ENCODE measurements at regions not wholly inside any gene's neighbourhood (a gene's known extent, or its start where the extent isn't known, plus 50 kb on each side); places are given as distances from the start of the nearest gene placed in this dataset.

DNA sequence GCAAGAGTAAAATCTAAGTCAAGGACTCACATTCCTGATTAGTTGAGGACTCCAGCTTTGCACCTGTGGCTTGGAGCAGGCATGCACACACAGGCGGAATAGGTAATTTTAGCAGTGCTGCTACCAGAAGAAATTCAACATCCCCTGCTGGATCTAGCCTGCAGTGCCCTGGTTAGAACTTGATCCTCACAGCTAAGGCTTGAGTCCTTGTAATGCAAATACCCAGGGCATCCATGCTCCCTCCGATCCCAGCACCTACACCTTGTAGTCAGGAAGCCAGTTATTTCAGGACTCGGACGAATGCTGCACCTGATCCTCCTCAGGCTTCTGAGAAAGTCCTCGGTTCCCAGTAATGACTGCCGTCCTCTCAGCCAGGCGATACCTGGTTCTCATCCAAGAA lies 309.0 kb upstream of the AMIGO2 start:
- FAIRE-seq = no peak
- DNase-seq (ENCODE audit: insufficient read length, low spot score) = no peak
- TF ChIP-seq TAF1 (IDR thresholded peaks at IDR 0.05; ENCODE audit: low read depth, low read length) (no peak), SPI1 (IDR thresholded peaks at IDR 0.05; ENCODE audit: low read depth, low read length) (no peak), PAX5 (IDR thresholded peaks at IDR 0.05; ENCODE audit: insufficient read depth, low read length, severe bottlenecking) (no peak), POLR2A (IDR thresholded peaks at IDR 0.05; ENCODE audit: low read depth, low read length) (no peak), POLR2AphosphoS5 (IDR thresholded peaks at IDR 0.05; ENCODE audit: low read depth, low read length) (no peak), POU2F2 (IDR thresholded peaks at IDR 0.05; ENCODE audit: low read depth, low read length) (no peak)

DNA sequence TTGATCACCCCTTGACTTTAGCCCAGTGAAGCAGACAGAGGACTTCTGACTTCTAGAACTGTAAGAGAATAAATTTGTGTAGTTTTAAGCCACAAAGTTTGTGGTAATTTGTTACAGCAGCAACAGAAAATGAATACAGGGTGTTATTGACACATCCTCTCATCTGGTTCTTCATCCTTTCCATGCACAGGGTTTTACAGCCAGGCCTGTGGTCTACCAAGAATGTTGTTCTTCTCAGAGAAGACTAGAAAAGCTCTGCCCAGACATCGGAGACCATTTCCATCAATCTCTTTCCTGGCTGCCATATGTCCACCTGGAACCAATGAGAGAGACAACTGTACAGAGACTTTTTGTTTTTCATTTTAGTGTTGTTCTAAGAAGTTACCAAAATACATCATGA lies 308.2 kb upstream of the AMIGO2 start:
- TF ChIP-seq POLR2A (IDR thresholded peaks at IDR 0.05; ENCODE audit: low read depth, low read length) (no peak), TAF1 (IDR thresholded peaks at IDR 0.05; ENCODE audit: low read depth, low read length) (no peak), POLR2AphosphoS5 (IDR thresholded peaks at IDR 0.05; ENCODE audit: low read depth, low read length) (no peak), PAX5 (IDR thresholded peaks at IDR 0.05; ENCODE audit: insufficient read depth, low read length, severe bottlenecking) (no peak), SPI1 (IDR thresholded peaks at IDR 0.05; ENCODE audit: low read depth, low read length) (no peak), POU2F2 (IDR thresholded peaks at IDR 0.05; ENCODE audit: low read depth, low read length) (no peak)

DNA sequence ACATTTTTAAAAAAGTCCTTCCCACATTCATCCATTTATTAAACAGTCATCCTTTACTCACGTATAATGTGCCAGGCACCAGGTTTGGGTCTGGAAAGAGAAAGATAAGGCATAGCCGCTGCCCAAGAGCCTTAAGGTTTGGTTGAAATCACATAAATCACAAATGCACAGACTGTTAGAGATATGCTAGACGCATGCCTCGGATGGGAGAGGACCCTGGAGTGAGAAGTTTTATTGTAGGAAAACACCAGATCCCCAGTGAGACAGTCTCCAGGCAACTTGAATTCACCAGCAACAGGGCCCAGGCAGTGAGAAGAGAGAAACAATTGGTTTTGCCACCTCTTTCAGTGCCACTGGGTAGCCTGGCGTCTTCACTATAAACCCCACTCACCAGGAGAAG lies 305.9 kb upstream of the AMIGO2 start:
- TF ChIP-seq POLR2A (IDR thresholded peaks at IDR 0.05; ENCODE audit: low read depth, low read length) = no peak
- FAIRE-seq = no peak
- DNase-seq (ENCODE audit: insufficient read length, low spot score) = no peak

More for the DNA sequence above, 308.2 kb upstream of the AMIGO2 start:
- FAIRE-seq (no peak), DNase-seq (ENCODE audit: insufficient read length, low spot score) (no peak)

DNA sequence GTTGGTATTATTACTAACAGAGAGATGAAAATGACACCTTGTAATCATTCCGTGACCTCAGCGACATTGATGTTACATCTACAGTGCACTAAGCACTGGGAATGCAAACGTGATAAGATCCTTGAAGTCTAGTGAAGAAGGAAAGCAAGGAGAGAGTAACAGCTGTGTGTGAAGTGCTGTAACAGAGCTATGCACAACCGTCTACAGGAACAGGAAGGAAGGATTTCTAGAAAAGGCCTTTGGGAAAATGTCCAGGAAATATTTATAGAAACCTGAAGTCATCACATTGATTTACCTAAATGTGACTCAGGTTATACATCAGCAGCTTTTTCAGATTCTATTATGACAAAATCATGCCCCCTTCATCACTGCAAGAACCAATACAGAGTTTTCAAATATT lies 304.2 kb upstream of the AMIGO2 start:
- DNase-seq (ENCODE audit: insufficient read length, low spot score) (no peak), FAIRE-seq (no peak)
- TF ChIP-seq POU2F2 (IDR thresholded peaks at IDR 0.05; ENCODE audit: low read depth, low read length) = no peak
- TF ChIP-seq POLR2A (IDR thresholded peaks at IDR 0.05; ENCODE audit: low read depth, low read length) = no peak
- no peak for TF ChIP-seq PAX5 (IDR thresholded peaks at IDR 0.05; ENCODE audit: insufficient read depth, low read length, severe bottlenecking)

DNA sequence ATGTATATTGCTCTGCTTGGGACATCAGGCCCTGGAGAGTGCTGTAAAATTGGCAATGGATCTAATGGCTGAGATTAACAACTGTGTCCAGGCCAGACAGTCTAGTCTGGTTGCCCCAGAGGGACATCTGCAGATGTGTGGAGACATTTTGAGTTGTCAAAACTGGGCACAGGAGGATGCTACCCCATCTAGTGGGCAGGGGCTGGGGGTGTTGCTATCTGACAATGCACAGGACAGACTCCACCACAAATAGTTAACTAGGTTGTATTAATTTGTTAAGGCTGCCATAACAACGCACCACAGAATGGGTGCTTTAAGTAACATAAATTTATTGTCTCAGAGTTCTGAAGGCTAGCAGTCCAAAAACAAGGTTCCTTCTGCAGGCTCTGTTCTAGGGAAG lies 302.5 kb upstream of the AMIGO2 start:
- no peak for TF ChIP-seq TAF1 (IDR thresholded peaks at IDR 0.05; ENCODE audit: low read depth, low read length)
- TF ChIP-seq POLR2A (IDR thresholded peaks at IDR 0.05; ENCODE audit: low read depth, low read length) = no peak
- TF ChIP-seq POLR2AphosphoS5 (IDR thresholded peaks at IDR 0.05; ENCODE audit: low read depth, low read length) = no peak
- no peak for TF ChIP-seq SPI1 (IDR thresholded peaks at IDR 0.05; ENCODE audit: low read depth, low read length)
- no peak for TF ChIP-seq PAX5 (IDR thresholded peaks at IDR 0.05; ENCODE audit: insufficient read depth, low read length, severe bottlenecking)
- no peak for TF ChIP-seq POU2F2 (IDR thresholded peaks at IDR 0.05; ENCODE audit: low read depth, low read length)
- no peak for DNase-seq (ENCODE audit: insufficient read length, low spot score)
- FAIRE-seq = no peak

DNA sequence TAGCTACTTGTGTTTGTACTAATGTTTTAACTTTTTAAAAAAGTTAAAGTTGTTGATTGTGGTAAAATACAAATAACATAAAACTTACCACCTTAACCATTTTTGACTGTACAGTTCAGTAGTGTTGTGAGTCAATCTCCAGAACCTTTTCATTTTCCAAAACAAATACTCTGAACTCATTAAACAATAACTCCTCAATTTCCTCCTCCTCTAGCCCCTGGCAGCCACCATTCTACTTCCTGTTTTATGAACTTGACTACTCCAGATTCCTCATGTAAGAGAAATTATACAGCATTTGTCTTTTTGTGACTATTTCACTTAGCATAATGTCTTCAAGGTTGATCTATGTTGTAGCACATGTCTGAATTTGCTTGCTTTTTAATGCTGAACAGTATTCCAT lies 299.1 kb upstream of the AMIGO2 start:
- FAIRE-seq (no peak), DNase-seq (ENCODE audit: insufficient read length, low spot score) (no peak)
- TF ChIP-seq PAX5 (IDR thresholded peaks at IDR 0.05; ENCODE audit: insufficient read depth, low read length, severe bottlenecking) (no peak), TAF1 (IDR thresholded peaks at IDR 0.05; ENCODE audit: low read depth, low read length) (no peak), POU2F2 (IDR thresholded peaks at IDR 0.05; ENCODE audit: low read depth, low read length) (no peak), POLR2AphosphoS5 (IDR thresholded peaks at IDR 0.05; ENCODE audit: low read depth, low read length) (no peak), SPI1 (IDR thresholded peaks at IDR 0.05; ENCODE audit: low read depth, low read length) (no peak)

DNA sequence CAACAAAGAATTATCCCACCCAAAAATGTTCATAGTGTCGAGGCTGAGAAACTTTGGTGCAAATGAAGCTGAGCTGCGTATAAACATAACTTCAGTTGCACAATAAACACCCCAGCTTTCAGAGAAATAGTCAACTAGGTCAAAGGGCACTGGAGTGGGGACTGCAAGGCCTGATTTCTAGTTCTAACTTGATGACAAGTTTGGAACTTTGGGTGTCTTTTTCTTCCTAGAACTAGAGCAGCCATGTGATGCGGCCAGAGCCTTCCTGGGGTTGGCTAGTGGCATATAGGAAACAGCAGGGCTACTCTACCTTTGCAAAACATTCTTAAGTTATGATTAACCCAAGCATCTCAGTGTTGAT lies 298.4 kb upstream of the AMIGO2 start:
- DNase-seq (ENCODE audit: insufficient read length, low spot score) (no peak), FAIRE-seq (no peak)
- TF ChIP-seq POU2F2 (IDR thresholded peaks at IDR 0.05; ENCODE audit: low read depth, low read length) (no peak), POLR2A (IDR thresholded peaks at IDR 0.05; ENCODE audit: low read depth, low read length) (no peak), POLR2AphosphoS5 (IDR thresholded peaks at IDR 0.05; ENCODE audit: low read depth, low read length) (no peak), PAX5 (IDR thresholded peaks at IDR 0.05; ENCODE audit: insufficient read depth, low read length, severe bottlenecking) (no peak), SPI1 (IDR thresholded peaks at IDR 0.05; ENCODE audit: low read depth, low read length) (no peak), TAF1 (IDR thresholded peaks at IDR 0.05; ENCODE audit: low read depth, low read length) (no peak)

DNA sequence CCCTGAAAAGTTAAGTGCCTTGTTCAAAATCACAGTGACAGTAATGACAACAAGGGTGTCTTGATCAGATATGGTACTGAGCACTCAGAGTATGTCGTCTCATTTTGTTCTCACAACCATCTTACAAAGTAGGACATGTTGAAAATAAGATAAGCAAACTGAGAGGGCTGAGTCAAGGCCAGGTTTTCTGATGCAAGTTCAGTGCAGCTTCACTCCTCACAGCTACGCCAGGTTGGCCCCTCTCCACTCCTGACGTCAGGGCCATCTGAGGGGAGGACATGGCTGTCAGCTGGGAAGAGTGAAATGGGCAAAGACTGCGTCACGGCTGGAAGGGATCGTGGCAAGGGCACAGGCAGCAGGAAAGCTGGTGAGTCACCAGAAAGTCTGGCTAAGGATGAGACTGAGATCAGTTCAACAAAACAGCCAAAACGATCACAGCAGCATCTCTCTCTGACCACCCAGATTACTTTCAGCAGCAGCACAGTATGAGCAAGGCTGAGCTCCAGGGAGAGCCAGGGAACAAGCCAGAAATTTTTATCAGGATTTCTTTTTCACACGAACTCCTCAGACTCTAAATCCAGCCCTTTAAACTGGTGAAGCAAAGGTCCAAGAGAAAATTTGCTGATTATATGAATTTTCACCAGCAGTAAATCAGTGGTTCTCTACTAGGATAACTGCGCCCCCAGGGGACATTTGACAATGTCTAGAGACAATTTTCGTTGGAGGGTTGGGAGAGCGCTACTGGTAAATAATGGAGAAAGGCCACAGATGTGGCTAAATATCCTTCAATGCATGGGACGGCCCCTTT lies 297.9 kb upstream of the AMIGO2 start:
- no peak for DNase-seq (ENCODE audit: insufficient read length, low spot score)
- TF ChIP-seq SPI1 (IDR thresholded peaks at IDR 0.05; ENCODE audit: low read depth, low read length) (no peak), PAX5 (IDR thresholded peaks at IDR 0.05; ENCODE audit: insufficient read depth, low read length, severe bottlenecking) (no peak)
- FAIRE-seq = no peak

DNA sequence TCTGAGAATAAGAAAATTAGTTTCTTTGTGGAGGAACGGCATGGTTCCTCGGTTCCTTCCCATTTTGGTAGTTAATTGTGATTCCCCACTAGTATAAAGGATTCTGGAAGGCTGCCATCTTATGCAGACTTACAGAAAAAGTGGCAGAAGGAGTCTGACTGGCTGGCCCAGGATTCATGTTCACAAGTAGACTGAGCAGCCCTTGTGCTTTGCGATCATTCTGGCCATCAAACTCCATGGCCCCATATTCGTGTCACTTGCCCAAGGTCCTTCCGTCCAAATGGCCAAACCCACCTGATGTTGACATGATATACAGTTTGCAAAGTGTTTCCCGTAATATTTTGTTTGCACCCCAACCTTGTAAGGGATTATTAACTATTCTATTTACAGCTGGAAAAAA lies 297.2 kb upstream of the AMIGO2 start:
- TF ChIP-seq POLR2A (IDR thresholded peaks at IDR 0.05; ENCODE audit: low read depth, low read length) = no peak
- FAIRE-seq (no peak), DNase-seq (ENCODE audit: insufficient read length, low spot score) (no peak)

DNA sequence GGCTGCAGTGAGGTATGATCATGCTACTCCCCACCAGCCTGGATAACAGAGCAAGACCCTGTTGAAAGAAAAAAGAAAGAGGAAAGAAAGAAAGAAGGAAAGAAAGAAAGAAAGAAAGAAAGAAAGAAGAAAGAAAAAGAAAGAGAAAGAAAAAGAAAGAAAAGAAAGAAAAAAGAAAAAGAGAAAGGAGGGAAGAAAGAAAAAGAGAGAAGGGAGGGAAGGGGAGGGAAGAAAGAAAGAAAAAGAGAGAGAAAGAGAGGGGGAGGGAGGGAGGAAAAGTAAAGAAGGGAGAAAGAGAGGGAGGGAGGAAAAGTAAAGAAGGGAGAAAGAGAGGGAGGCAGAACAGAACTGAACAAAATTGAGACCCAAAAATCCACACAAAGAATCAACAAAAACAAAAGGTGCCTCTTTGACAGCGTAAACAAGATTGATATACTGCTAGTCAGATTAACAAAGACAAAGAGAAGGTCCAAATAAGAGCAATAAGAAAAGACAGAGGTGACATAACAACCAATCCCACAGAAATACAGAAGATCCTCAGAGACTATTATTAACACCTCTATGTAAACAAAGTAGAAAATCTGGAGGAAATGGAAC lies 293.9 kb upstream of the AMIGO2 start:
- no peak for TF ChIP-seq SPI1 (IDR thresholded peaks at IDR 0.05; ENCODE audit: low read depth, low read length)
- no peak for TF ChIP-seq PAX5 (IDR thresholded peaks at IDR 0.05; ENCODE audit: insufficient read depth, low read length, severe bottlenecking)
- TF ChIP-seq TAF1 (IDR thresholded peaks at IDR 0.05; ENCODE audit: low read depth, low read length) = no peak
- TF ChIP-seq POLR2A (IDR thresholded peaks at IDR 0.05; ENCODE audit: low read depth, low read length) = no peak
- TF ChIP-seq POU2F2 (IDR thresholded peaks at IDR 0.05; ENCODE audit: low read depth, low read length) = no peak
- no peak for TF ChIP-seq POLR2AphosphoS5 (IDR thresholded peaks at IDR 0.05; ENCODE audit: low read depth, low read length)
- FAIRE-seq (no peak), DNase-seq (ENCODE audit: insufficient read length, low spot score) (no peak)
